ENCODE measurements at regions not wholly inside any gene's neighbourhood (a gene's known extent, or its start where the extent isn't known, plus 50 kb on each side); places are given as distances from the start of the nearest gene placed in this dataset.

DNA sequence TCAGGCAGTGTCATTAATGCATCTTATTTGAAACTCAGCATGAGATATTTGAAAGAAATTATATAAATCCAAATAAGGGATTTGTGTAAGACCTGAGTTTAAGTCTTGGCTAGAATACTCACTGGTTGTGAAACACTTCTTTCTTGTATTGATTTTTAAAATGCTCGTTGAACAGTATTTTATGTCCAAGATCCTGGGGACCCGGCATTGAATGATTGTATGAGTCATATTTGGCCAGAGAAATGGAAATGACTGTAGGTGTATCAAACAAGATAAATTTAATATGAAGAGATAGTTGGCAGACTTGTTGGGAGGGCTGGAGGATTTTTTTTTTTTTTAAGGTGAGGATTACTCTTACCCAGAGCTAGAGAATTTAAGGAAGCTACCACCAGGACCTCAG, 606.1 kb upstream of the CPEB2 start:
- TF ChIP-seq, protein P1, sequence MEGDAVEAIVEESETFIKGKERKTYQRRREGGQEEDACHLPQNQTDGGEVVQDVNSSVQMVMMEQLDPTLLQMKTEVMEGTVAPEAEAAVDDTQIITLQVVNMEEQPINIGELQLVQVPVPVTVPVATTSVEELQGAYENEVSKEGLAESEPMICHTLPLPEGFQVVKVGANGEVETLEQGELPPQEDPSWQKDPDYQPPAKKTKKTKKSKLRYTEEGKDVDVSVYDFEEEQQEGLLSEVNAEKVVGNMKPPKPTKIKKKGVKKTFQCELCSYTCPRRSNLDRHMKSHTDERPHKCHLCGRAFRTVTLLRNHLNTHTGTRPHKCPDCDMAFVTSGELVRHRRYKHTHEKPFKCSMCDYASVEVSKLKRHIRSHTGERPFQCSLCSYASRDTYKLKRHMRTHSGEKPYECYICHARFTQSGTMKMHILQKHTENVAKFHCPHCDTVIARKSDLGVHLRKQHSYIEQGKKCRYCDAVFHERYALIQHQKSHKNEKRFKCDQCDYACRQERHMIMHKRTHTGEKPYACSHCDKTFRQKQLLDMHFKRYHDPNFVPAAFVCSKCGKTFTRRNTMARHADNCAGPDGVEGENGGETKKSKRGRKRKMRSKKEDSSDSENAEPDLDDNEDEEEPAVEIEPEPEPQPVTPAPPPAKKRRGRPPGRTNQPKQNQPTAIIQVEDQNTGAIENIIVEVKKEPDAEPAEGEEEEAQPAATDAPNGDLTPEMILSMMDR (conservative IDR thresholded peaks at IDR 0.05) = no peak
- no peak for TF ChIP-seq EZH2 (IDR thresholded peaks at IDR 0.05; ENCODE audit: low read depth)
